HEK293T (cell line): ENCODE measurements at regions not wholly inside any gene's neighbourhood (a gene's known extent, or its start where the extent isn't known, plus 50 kb on each side); places are given as distances from the start of the nearest gene placed in this dataset.

Source experiments
- SP1 ChIP-seq: fragments of 450-650 bp; IDR thresholded peaks from 2 replicates; pipeline ENCODE4 v1.6.1; 2017
- ZNF384 ChIP-seq: fragments of 450-650 bp; IDR thresholded peaks from 2 replicates; pipeline ENCODE4 v1.6.1; 2016

GRCh38 chr3:76487446-76487845 lies 552.5 kb upstream of the ROBO2 start:
- TF ChIP-seq SP1 (no peak), ZNF384 (no peak)
